ENCODE measurements at regions not wholly inside any gene's neighbourhood (a gene's known extent, or its start where the extent isn't known, plus 50 kb on each side); places are given as distances from the start of the nearest gene placed in this dataset.

DNA sequence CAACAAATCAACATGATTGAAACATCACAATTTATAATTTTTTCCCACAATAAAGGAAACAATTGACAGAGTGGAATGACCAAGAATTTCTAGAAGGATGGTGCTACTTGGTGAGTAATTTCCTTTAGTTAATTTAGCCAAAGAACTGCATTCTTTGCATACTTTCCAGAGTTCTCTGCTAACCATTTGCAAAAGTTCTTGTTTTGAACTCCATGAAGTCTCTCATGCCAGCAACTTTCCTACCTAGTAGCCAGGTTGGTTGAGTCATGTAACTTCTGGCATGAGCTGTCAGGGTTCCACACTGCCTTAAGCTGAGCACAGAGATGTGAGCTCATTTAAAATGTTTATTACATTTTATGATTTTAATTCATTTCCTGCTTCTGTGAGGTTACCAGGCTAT lies 539.6 kb downstream of the PID1 start:
- TF ChIP-seq POLR2A (IDR thresholded peaks at IDR 0.05; ENCODE audit: low read length) (no peak), GATA1 (IDR thresholded peaks at IDR 0.05; ENCODE audit: low read depth, low read length) (no peak)
